ENCODE measurements at regions not wholly inside any gene's neighbourhood (a gene's known extent, or its start where the extent isn't known, plus 50 kb on each side); places are given as distances from the start of the nearest gene placed in this dataset.

- Mint-ChIP-seq H3K27me3 (ENCODE audit: unreplicated experiment) (peaks cover 2% of the 10 kb centered on the region), H3K4me1 (ENCODE audit: unreplicated experiment) (peaks cover 22% of the 10 kb centered on the region), H3K9me3 (ENCODE audit: unreplicated experiment) (no peaks in the 10 kb centered on the region), H3K27ac (ENCODE audit: unreplicated experiment) (no peak overlapping the region), H3K36me3 (ENCODE audit: low read depth, unreplicated experiment) (no peaks in the 10 kb centered on the region), H3K4me3 (ENCODE audit: unreplicated experiment) (no peak overlapping the region)
- TF ChIP-seq CTCF (IDR thresholded peaks at IDR 0.05; ENCODE audit: unreplicated experiment) = no peak
- no peak for DNase-seq (ENCODE audit: low spot score)
Observed at GRCh38 chr11:115599125-115599524, 94.9 kb upstream of the CADM1 start.

- no peak for DNase-seq (ENCODE audit: low spot score)
- H3K27me3 Mint-ChIP-seq (ENCODE audit: unreplicated experiment) = peaks cover 2% of the 10 kb centered on the region
- no peaks in the 10 kb centered on the region for H3K9me3 Mint-ChIP-seq (ENCODE audit: unreplicated experiment)
- no peak for TF ChIP-seq CTCF (IDR thresholded peaks at IDR 0.05; ENCODE audit: unreplicated experiment)
- H3K4me3 Mint-ChIP-seq (ENCODE audit: unreplicated experiment) = no peak overlapping the region
- H3K27ac Mint-ChIP-seq (ENCODE audit: unreplicated experiment) = no peak overlapping the region
- peaks cover 24% of the 10 kb centered on the region for H3K4me1 Mint-ChIP-seq (ENCODE audit: unreplicated experiment)
- H3K36me3 Mint-ChIP-seq (ENCODE audit: low read depth, unreplicated experiment) = no peaks in the 10 kb centered on the region
Observed at GRCh38 chr11:115598257-115598901, 94.2 kb upstream of the CADM1 start.

GRCh38 chr11:115591380-115591779, 87.2 kb upstream of the CADM1 start:
- TF ChIP-seq CTCF (IDR thresholded peaks at IDR 0.05; ENCODE audit: unreplicated experiment) = no peak
- H3K4me3 Mint-ChIP-seq (ENCODE audit: unreplicated experiment) = no peak overlapping the region
- no peaks in the 10 kb centered on the region for H3K9me3 Mint-ChIP-seq (ENCODE audit: unreplicated experiment)
- H3K4me1 Mint-ChIP-seq (ENCODE audit: unreplicated experiment) = peaks cover 14% of the 10 kb centered on the region
- H3K27me3 Mint-ChIP-seq (ENCODE audit: unreplicated experiment) = no peaks in the 10 kb centered on the region
- no peak overlapping the region for H3K27ac Mint-ChIP-seq (ENCODE audit: unreplicated experiment)
- H3K36me3 Mint-ChIP-seq (ENCODE audit: low read depth, unreplicated experiment) = peaks cover 6% of the 10 kb centered on the region
- no peak for DNase-seq (ENCODE audit: low spot score)

- Mint-ChIP-seq H3K27ac (ENCODE audit: unreplicated experiment) (no peak overlapping the region), H3K4me3 (ENCODE audit: unreplicated experiment) (no peak overlapping the region), H3K36me3 (ENCODE audit: low read depth, unreplicated experiment) (peaks cover 6% of the 10 kb centered on the region), H3K27me3 (ENCODE audit: unreplicated experiment) (no peaks in the 10 kb centered on the region), H3K9me3 (ENCODE audit: unreplicated experiment) (no peaks in the 10 kb centered on the region), H3K4me1 (ENCODE audit: unreplicated experiment) (peaks cover 14% of the 10 kb centered on the region)
- TF ChIP-seq CTCF (IDR thresholded peaks at IDR 0.05; ENCODE audit: unreplicated experiment) = no peak
- DNase-seq (ENCODE audit: low spot score) = no peak
Observed at GRCh38 chr11:115590254-115590653, 86.0 kb upstream of the CADM1 start.

GRCh38 chr11:115587718-115588342, 83.6 kb upstream of the CADM1 start:
- Mint-ChIP-seq H3K4me1 (ENCODE audit: unreplicated experiment) (peaks cover 5% of the 10 kb centered on the region), H3K4me3 (ENCODE audit: unreplicated experiment) (no peak overlapping the region), H3K36me3 (ENCODE audit: low read depth, unreplicated experiment) (peaks cover 6% of the 10 kb centered on the region), H3K9me3 (ENCODE audit: unreplicated experiment) (no peaks in the 10 kb centered on the region), H3K27ac (ENCODE audit: unreplicated experiment) (no peak overlapping the region), H3K27me3 (ENCODE audit: unreplicated experiment) (no peaks in the 10 kb centered on the region)
- DNase-seq (ENCODE audit: low spot score) = no peak
- TF ChIP-seq CTCF (IDR thresholded peaks at IDR 0.05; ENCODE audit: unreplicated experiment) = no peak

All from endothelial cell (in vitro differentiated cells).